ENCODE measurements at regions not wholly inside any gene's neighbourhood (a gene's known extent, or its start where the extent isn't known, plus 50 kb on each side); places are given as distances from the start of the nearest gene placed in this dataset.

GRCh38 chr7:42730586-42730985 is 181.3 kb downstream of the C7orf25 start:
- H2AFZ ChIP-seq (ENCODE audit: low read depth, low read length, severe bottlenecking), result no peak overlapping the region
- H3F3A ChIP-seq (ENCODE audit: insufficient read depth), result no peaks in the 10 kb centered on the region
- no peak overlapping the region for H3K27ac ChIP-seq (ENCODE audit: low read depth, low read length)
- no peak overlapping the region for H3K9ac ChIP-seq (ENCODE audit: low read length)
- no peaks in the 10 kb centered on the region for H3K27me3 ChIP-seq (ENCODE audit: low read length)
- no peaks in the 10 kb centered on the region for H3K9me2 ChIP-seq (replicated peaks; ENCODE audit: insufficient read depth, low read length)
- no peak overlapping the region for H3K4me2 ChIP-seq (ENCODE audit: low read depth, low read length, poor library complexity, severe bottlenecking)
- H3K9me3 ChIP-seq (ENCODE audit: insufficient read depth, low read length), result no peaks in the 10 kb centered on the region
- H3K36me3 ChIP-seq (ENCODE audit: low read length), result no peaks in the 10 kb centered on the region
- no peak for TF ChIP-seq EZH2phosphoT487 (conservative IDR thresholded peaks at IDR 0.05; ENCODE audit: low read length)
- no peak for TF ChIP-seq CTCF (IDR thresholded peaks at IDR 0.05; ENCODE audit: insufficient read depth, low read length, poor library complexity, severe bottlenecking)
- H3K4me3 ChIP-seq (ENCODE audit: insufficient read depth, low read length, poor library complexity, severe bottlenecking), result no peak overlapping the region
- H4K20me1 ChIP-seq (ENCODE audit: low read depth, low read length), result no peaks in the 10 kb centered on the region
- no peaks in the 10 kb centered on the region for H3K79me2 ChIP-seq (ENCODE audit: insufficient read depth, low read length)

- Histone ChIP-seq H3K9ac (ENCODE audit: low read length) (no peak overlapping the region), H3K9me3 (ENCODE audit: insufficient read depth, low read length) (no peaks in the 10 kb centered on the region), H2AFZ (ENCODE audit: low read depth, low read length, severe bottlenecking) (no peak overlapping the region), H3K27ac (ENCODE audit: low read depth, low read length) (no peak overlapping the region), H4K20me1 (ENCODE audit: low read depth, low read length) (no peaks in the 10 kb centered on the region), H3K4me3 (ENCODE audit: insufficient read depth, low read length, poor library complexity, severe bottlenecking) (no peak overlapping the region), H3K27me3 (ENCODE audit: low read length) (no peaks in the 10 kb centered on the region), H3K4me2 (ENCODE audit: low read depth, low read length, poor library complexity, severe bottlenecking) (no peak overlapping the region), H3K36me3 (ENCODE audit: low read length) (no peaks in the 10 kb centered on the region), H3F3A (ENCODE audit: insufficient read depth) (no peaks in the 10 kb centered on the region), H3K79me2 (ENCODE audit: insufficient read depth, low read length) (no peaks in the 10 kb centered on the region), H3K9me2 (replicated peaks; ENCODE audit: insufficient read depth, low read length) (no peaks in the 10 kb centered on the region)
- TF ChIP-seq EZH2phosphoT487 (conservative IDR thresholded peaks at IDR 0.05; ENCODE audit: low read length), result no peak
- TF ChIP-seq CTCF (IDR thresholded peaks at IDR 0.05; ENCODE audit: insufficient read depth, low read length, poor library complexity, severe bottlenecking), result no peak
These were observed 182.7 kb downstream of the C7orf25 start for GRCh38 chr7:42729053-42729765.

GRCh38 chr7:42727451-42727850 is 184.4 kb downstream of the C7orf25 start:
- Histone ChIP-seq H3K27me3 (ENCODE audit: low read length) (no peaks in the 10 kb centered on the region), H3K36me3 (ENCODE audit: low read length) (no peaks in the 10 kb centered on the region), H3K9me3 (ENCODE audit: insufficient read depth, low read length) (no peaks in the 10 kb centered on the region), H3K79me2 (ENCODE audit: insufficient read depth, low read length) (no peaks in the 10 kb centered on the region), H2AFZ (ENCODE audit: low read depth, low read length, severe bottlenecking) (no peak overlapping the region), H3K27ac (ENCODE audit: low read depth, low read length) (no peak overlapping the region), H3K9me2 (replicated peaks; ENCODE audit: insufficient read depth, low read length) (no peaks in the 10 kb centered on the region), H3K4me3 (ENCODE audit: insufficient read depth, low read length, poor library complexity, severe bottlenecking) (no peak overlapping the region), H3K4me2 (ENCODE audit: low read depth, low read length, poor library complexity, severe bottlenecking) (no peak overlapping the region), H3K9ac (ENCODE audit: low read length) (no peak overlapping the region), H4K20me1 (ENCODE audit: low read depth, low read length) (no peaks in the 10 kb centered on the region), H3F3A (ENCODE audit: insufficient read depth) (no peaks in the 10 kb centered on the region)
- TF ChIP-seq EZH2phosphoT487 (conservative IDR thresholded peaks at IDR 0.05; ENCODE audit: low read length), result no peak
- no peak for TF ChIP-seq CTCF (IDR thresholded peaks at IDR 0.05; ENCODE audit: insufficient read depth, low read length, poor library complexity, severe bottlenecking)

Data from SU-DHL-6 (cell line).